Aorta (tissue), 5 donors: ENCODE measurements at regions not wholly inside any gene's neighbourhood (a gene's known extent, or its start where the extent isn't known, plus 50 kb on each side); places are given as distances from the start of the nearest gene placed in this dataset.
"Not testable (repeated sequence)": the region's sequence is repeated elsewhere in the genome, so short reads cannot be mapped to it uniquely, and the experiment has no call there.

Experiments used
- ATAC-seq: fragments of 200-7000 bp; cut with Tn5 transposase; one replicate; pipeline ENCODE4 v1.9.1; 2022; ENCODE audit warnings: moderate library complexity; ENCODE audit not compliant: low FRiP score
- DNase-seq, 2 donors: peaks; one replicate each; pipeline ENCODE4 v3.0.0-alpha.2; 2020
- H3K27ac ChIP-seq, 2 donors: one replicate each; pipeline ENCODE4 v1.5.1; 2013; ENCODE audit warnings: low read length in 2 of 2, mild to moderate bottlenecking in 2 of 2, moderate library complexity in 2 of 2, control low read depth in 1 of 2, inconsistent platforms in 1 of 2, low read depth in 1 of 2
- H3K27me3 ChIP-seq, 2 donors: one replicate each; pipeline ENCODE4 v1.6.1; 2013; ENCODE audit warnings: control low read depth in 1 of 2, low read length in 1 of 2, mild to moderate bottlenecking in 1 of 2, moderate library complexity in 1 of 2; ENCODE audit not compliant: insufficient read depth in 2 of 2, control insufficient read depth in 1 of 2
- H3K36me3 ChIP-seq, 2 donors: one replicate each; pipeline ENCODE4 v1.6.1; 2013; ENCODE audit warnings: control low read depth in 1 of 2, low read length in 1 of 2, mild to moderate bottlenecking in 1 of 2; ENCODE audit not compliant: insufficient read depth in 2 of 2, control insufficient read depth in 1 of 2
- H3K4me1 ChIP-seq, 2 donors: one replicate each; pipeline ENCODE4 v1.6.1; 2013; ENCODE audit warnings: low read length in 2 of 2, control low read depth in 1 of 2, mild to moderate bottlenecking in 1 of 2, moderate library complexity in 1 of 2; ENCODE audit not compliant: insufficient read depth in 2 of 2, control insufficient read depth in 1 of 2
- H3K4me3 ChIP-seq, 2 donors: one replicate each; pipeline ENCODE4 v1.5.1; 2013; ENCODE audit warnings: low read length in 2 of 2, control low read depth in 1 of 2, mild to moderate bottlenecking in 1 of 2
- H3K9me3 ChIP-seq: one replicate; pipeline ENCODE4 v1.6.1; 2013; ENCODE audit warnings: mild to moderate bottlenecking, low read length; ENCODE audit not compliant: control insufficient read depth
- WGBS, 2 donors: extraction: QIAGEN DNeasy Blood & Tissue Kit; methylation state at CpG; one replicate each; pipeline ENCODE4 v1.1.7; 2013; 5-methylcytosine and 5-hydroxymethylcytosine counted together
- intact Hi-C, 2 donors: fragments of 100-400 bp; cut with DNase I; formaldehyde crosslinking; loops; one replicate each; pipeline versions ENCODE4 v1.14.2 to v1.15.0; 2022
- donor health status: healthy with polysubstance abuse.
- donor health status: Bipolar disorder and iron deficiency.
- donor health status: DM: no; HTN: no; CAD: no.
- donor health status: DM: no; HTN: no; CAD: no.
- donor health status: DM: yes; HTN: yes; CAD: no.

- intact Hi-C loops, ATAC-seq, H3K36me3 ChIP-seq, H3K27me3 ChIP-seq, H3K27ac ChIP-seq, H3K4me3 ChIP-seq, DNase-seq, H3K4me1 ChIP-seq, H3K9me3 ChIP-seq: not testable (repeated sequence)
- WGBS, 2 donors, result 29 to 39% methylated on average over 12 of the region's 12 CpGs
These were observed 149.7 kb upstream of the MXRA5 start for GRCh38 chrX:3495836-3496769.

GRCh38 chrX:3493605-3494004 is 147.2 kb upstream of the MXRA5 start:
- ATAC-seq, result no peak
- intact Hi-C loops, result no loop called here
- no peaks in the 10 kb centered on the region for H3K27me3 ChIP-seq
- H3K4me1 ChIP-seq, result no peaks in the 10 kb centered on the region
- no peaks in the 10 kb centered on the region for H3K9me3 ChIP-seq
- H3K36me3 ChIP-seq, result no peaks in the 10 kb centered on the region
- no peak for DNase-seq
- H3K27ac ChIP-seq, result no peak overlapping the region
- H3K4me3 ChIP-seq, result no peak overlapping the region

- ATAC-seq, result no peak
- intact Hi-C loops, result no loop called here
- no peaks in the 10 kb centered on the region for H3K9me3 ChIP-seq
- DNase-seq, result no peak
- 61 to 73% methylated on average over 8 of the region's 8 CpGs for WGBS, 2 donors
- no peaks in the 10 kb centered on the region for H3K27me3 ChIP-seq
- H3K4me1 ChIP-seq, result no peaks in the 10 kb centered on the region
- H3K36me3 ChIP-seq, result no peaks in the 10 kb centered on the region
- H3K27ac ChIP-seq, result no peak overlapping the region
- no peak overlapping the region for H3K4me3 ChIP-seq
These were observed 139.3 kb upstream of the MXRA5 start for GRCh38 chrX:3485727-3486126.

GRCh38 chrX:3479026-3479425 is 132.6 kb upstream of the MXRA5 start:
- ATAC-seq (no peak), DNase-seq (no peak)
- no peak overlapping the region for H3K27ac ChIP-seq
- no peaks in the 10 kb centered on the region for H3K9me3 ChIP-seq
- 22 to 58% methylated on average over 4 of the region's 4 CpGs for WGBS, 2 donors
- no peaks in the 10 kb centered on the region for H3K27me3 ChIP-seq
- intact Hi-C loops, result no loop called here
- H3K4me3 ChIP-seq, result no peak overlapping the region
- H3K4me1 ChIP-seq, result no peaks in the 10 kb centered on the region
- no peaks in the 10 kb centered on the region for H3K36me3 ChIP-seq

- Histone ChIP-seq H3K4me1 (no peaks in the 10 kb centered on the region), H3K27me3 (no peaks in the 10 kb centered on the region), H3K27ac (no peak overlapping the region), H3K9me3 (no peaks in the 10 kb centered on the region), H3K4me3 (no peak overlapping the region), H3K36me3 (no peaks in the 10 kb centered on the region)
- intact Hi-C loops, result no loop called here
- no peak for DNase-seq
- ATAC-seq, result no peak
- WGBS, 2 donors, result 83 to 90% methylated on average over 4 of the region's 4 CpGs
These were observed 130.5 kb upstream of the MXRA5 start for GRCh38 chrX:3476973-3477372.

- H3K4me1 ChIP-seq, H3K27me3 ChIP-seq, DNase-seq, H3K4me3 ChIP-seq, H3K36me3 ChIP-seq, H3K9me3 ChIP-seq, H3K27ac ChIP-seq, intact Hi-C loops, ATAC-seq: not testable (repeated sequence)
- 81 to 83% methylated on average over 7 of the region's 7 CpGs for WGBS, 2 donors
These were observed 123.8 kb upstream of the MXRA5 start for GRCh38 chrX:3470211-3470679.

GRCh38 chrX:3468031-3468430 is 121.6 kb upstream of the MXRA5 start:
- Histone ChIP-seq H3K4me1 (no peaks in the 10 kb centered on the region), H3K4me3 (no peak overlapping the region), H3K9me3 (no peaks in the 10 kb centered on the region), H3K27ac (no peak overlapping the region), H3K36me3 (no peaks in the 10 kb centered on the region), H3K27me3 (no peaks in the 10 kb centered on the region)
- ATAC-seq, result no peak
- no peak for DNase-seq
- 89 to 94% methylated on average over 2 of the region's 2 CpGs for WGBS, 2 donors
- intact Hi-C loops, result no loop called here

GRCh38 chrX:3465017-3465416 is 118.6 kb upstream of the MXRA5 start:
- intact Hi-C loops, result no loop called here
- H3K4me1 ChIP-seq, result no peaks in the 10 kb centered on the region
- H3K27me3 ChIP-seq, result peaks cover 0 to 1% of the 10 kb centered on the region in 2 donors
- H3K9me3 ChIP-seq, result no peaks in the 10 kb centered on the region
- no peaks in the 10 kb centered on the region for H3K36me3 ChIP-seq
- H3K27ac ChIP-seq, result no peak overlapping the region
- H3K4me3 ChIP-seq, result no peak overlapping the region
- DNase-seq (no peak), ATAC-seq (no peak)
- 73 to 85% methylated on average over 5 of the region's 5 CpGs for WGBS, 2 donors

GRCh38 chrX:3462166-3462508 is 115.7 kb upstream of the MXRA5 start:
- Histone ChIP-seq H3K9me3 (no peaks in the 10 kb centered on the region), H3K27ac (no peak overlapping the region)
- intact Hi-C loops, result no loop called here

More at GRCh38 chrX:3462166-3462508, 115.7 kb upstream of the MXRA5 start:
- 47 to 70% methylated on average over 4 of the region's 4 CpGs for WGBS, 2 donors
- DNase-seq, result no peak
- H3K4me1 ChIP-seq, result no peaks in the 10 kb centered on the region
- ATAC-seq, result no peak
- peaks cover 0 to 1% of the 10 kb centered on the region in 2 donors for H3K27me3 ChIP-seq
- no peak overlapping the region for H3K4me3 ChIP-seq
- no peaks in the 10 kb centered on the region for H3K36me3 ChIP-seq
